Osteocyte (in vitro differentiated cells): ENCODE measurements at regions not wholly inside any gene's neighbourhood (a gene's known extent, or its start where the extent isn't known, plus 50 kb on each side); places are given as distances from the start of the nearest gene placed in this dataset.
"Not testable (repeated sequence)": the region's sequence is repeated elsewhere in the genome, so short reads cannot be mapped to it uniquely, and the experiment has no call there.

Experiments
- DNase-seq: peaks from one replicate; pipeline ENCODE4 v3.0.0; 2021; ENCODE audit warnings: mixed read lengths; ENCODE audit not compliant: unreplicated experiment; ENCODE audit errors: extremely low spot score
- H3K27ac Mint-ChIP-seq: one replicate; pipeline ENCODE4 v1.8.0; 2021; ENCODE audit warnings: mild to moderate bottlenecking, mixed read lengths; ENCODE audit not compliant: unreplicated experiment
- H3K27me3 Mint-ChIP-seq: one replicate; pipeline ENCODE4 v1.8.0; 2021; ENCODE audit warnings: mixed read lengths; ENCODE audit not compliant: unreplicated experiment
- H3K36me3 Mint-ChIP-seq: one replicate; pipeline ENCODE4 v1.8.0; 2021; ENCODE audit warnings: mixed read lengths; ENCODE audit not compliant: unreplicated experiment
- H3K4me1 Mint-ChIP-seq: one replicate; pipeline ENCODE4 v1.8.0; 2021; ENCODE audit warnings: mixed read lengths; ENCODE audit not compliant: unreplicated experiment
- H3K4me3 Mint-ChIP-seq: one replicate; pipeline ENCODE4 v1.8.0; 2021; ENCODE audit warnings: mild to moderate bottlenecking, moderate library complexity, mixed read lengths; ENCODE audit not compliant: unreplicated experiment
- H3K9me3 Mint-ChIP-seq: one replicate; pipeline ENCODE4 v1.8.0; 2021; ENCODE audit warnings: mixed read lengths; ENCODE audit not compliant: unreplicated experiment
- CTCF ChIP-seq: fragments of 200-600 bp; sonication (generic); IDR thresholded peaks from 2 replicates; pipeline ENCODE4 v1.5.0; 2021; ENCODE audit warnings: antibody characterized with exemption, mild to moderate bottlenecking, moderate library complexity

- no peak for DNase-seq
- no peak for TF ChIP-seq CTCF
- Mint-ChIP-seq H3K9me3 (peaks cover 6% of the 10 kb centered on the region), H3K27ac (peak overlapping the region; percentile 78), H3K4me1 (peaks cover 29% of the 10 kb centered on the region), H3K36me3 (no peaks in the 10 kb centered on the region), H3K4me3 (no peak overlapping the region), H3K27me3 (no peaks in the 10 kb centered on the region)
These were observed 132.0 kb upstream of the MED14 start for GRCh38 chrX:40867352-40867751.

- peaks cover 26% of the 10 kb centered on the region for H3K4me1 Mint-ChIP-seq
These were observed 133.5 kb upstream of the MED14 start for GRCh38 chrX:40868868-40869267.

GRCh38 chrX:40870982-40871381, 135.6 kb upstream of the MED14 start:
- H3K4me1 Mint-ChIP-seq: peaks cover 25% of the 10 kb centered on the region
- not testable (repeated sequence) for DNase-seq, H3K4me3 Mint-ChIP-seq, H3K27ac Mint-ChIP-seq, H3K36me3 Mint-ChIP-seq, H3K9me3 Mint-ChIP-seq, H3K27me3 Mint-ChIP-seq

More at GRCh38 chrX:40868868-40869267, 133.5 kb upstream of the MED14 start:
- Mint-ChIP-seq H3K36me3 (no peaks in the 10 kb centered on the region), H3K27ac (no peak overlapping the region), H3K4me3 (no peak overlapping the region), H3K9me3 (peaks cover 6% of the 10 kb centered on the region), H3K27me3 (no peaks in the 10 kb centered on the region)
- DNase-seq: no peak
- TF ChIP-seq CTCF: no peak

GRCh38 chrX:40871385-40872082, 136.2 kb upstream of the MED14 start:
- no peak for DNase-seq
- Mint-ChIP-seq H3K4me1 (peaks cover 21% of the 10 kb centered on the region), H3K36me3 (no peaks in the 10 kb centered on the region), H3K27ac (peak overlapping the region; percentile 66), H3K9me3 (peaks cover 9% of the 10 kb centered on the region), H3K4me3 (no peak overlapping the region), H3K27me3 (no peaks in the 10 kb centered on the region)
- peak; percentile 24 for TF ChIP-seq CTCF

- Mint-ChIP-seq H3K4me3 (no peak overlapping the region), H3K36me3 (no peaks in the 10 kb centered on the region), H3K9me3 (peaks cover 6% of the 10 kb centered on the region), H3K27ac (no peak overlapping the region), H3K27me3 (no peaks in the 10 kb centered on the region), H3K4me1 (peaks cover 13% of the 10 kb centered on the region)
- TF ChIP-seq CTCF: no peak
- no peak for DNase-seq
These were observed 137.0 kb upstream of the MED14 start for GRCh38 chrX:40872351-40872750.
